ENCODE measurements at regions not wholly inside any gene's neighbourhood (a gene's known extent, or its start where the extent isn't known, plus 50 kb on each side); places are given as distances from the start of the nearest gene placed in this dataset.
"Not testable (repeated sequence)": the region's sequence is repeated elsewhere in the genome, so short reads cannot be mapped to it uniquely, and the experiment has no call there.

- H3K4me1 Mint-ChIP-seq; H4K20me1 ChIP-seq (ENCODE audit: control insufficient read depth, insufficient read depth, insufficient read length); H3K23ac ChIP-seq (ENCODE audit: insufficient read length, low read depth, low read length); H3K4me3 Mint-ChIP-seq; H3K18ac ChIP-seq (ENCODE audit: insufficient read length, low read depth, low read length); DNase-seq; H3K27ac Mint-ChIP-seq; H2BK20ac ChIP-seq (ENCODE audit: low read depth, low read length, poor library complexity, severe bottlenecking); H3K4me1 ChIP-seq (ENCODE audit: insufficient read depth, low read length); H2AK5ac ChIP-seq (ENCODE audit: insufficient read length, low read length); H4K5ac ChIP-seq (ENCODE audit: insufficient read length, low read depth, low read length); H2BK12ac ChIP-seq (ENCODE audit: insufficient read length, low read depth, low read length); H3K27me3 ChIP-seq (ENCODE audit: insufficient read depth, low read length); H2BK120ac ChIP-seq (ENCODE audit: low read depth, low read length, poor library complexity, severe bottlenecking); H2BK15ac ChIP-seq (ENCODE audit: low read depth, low read length); H4K8ac ChIP-seq (replicated peaks; ENCODE audit: insufficient read length, low read depth, low read length); H3K9ac ChIP-seq (ENCODE audit: extremely low read depth, insufficient read length, low read length); H3K79me1 ChIP-seq (ENCODE audit: insufficient read depth, low read depth, low read length, poor library complexity, severe bottlenecking); H2AFZ ChIP-seq (ENCODE audit: low read length); H2BK5ac ChIP-seq (ENCODE audit: insufficient read length, low read length); H3K27me3 Mint-ChIP-seq (ENCODE audit: low read depth); H3K56ac ChIP-seq (ENCODE audit: insufficient read length, low read depth, low read length); H3K79me2 ChIP-seq (ENCODE audit: insufficient read depth, low read length); H3K23me2 ChIP-seq (ENCODE audit: insufficient read length, low read depth, low read length, poor library complexity, severe bottlenecking); H3K27ac ChIP-seq (ENCODE audit: insufficient read length, low read depth, low read length); H3T11ph ChIP-seq (ENCODE audit: low read length); H3K4ac ChIP-seq (ENCODE audit: low read depth, low read length); H3K9me3 ChIP-seq (ENCODE audit: control insufficient read depth, low read depth, low read length); H4K91ac ChIP-seq (ENCODE audit: insufficient read length, low read depth, low read length); H3K14ac ChIP-seq (ENCODE audit: insufficient read depth, low read length); H3K4me2 ChIP-seq (ENCODE audit: insufficient read depth, insufficient read length, low read length): not testable (repeated sequence)
- H3K36me3 Mint-ChIP-seq (ENCODE audit: insufficient read depth in 1 of 3, low read depth in 3 of 3): peaks cover 0 to 13% (median 2%) of the 10 kb centered on the region in 3 experiments; a peak in 3 of 7 replicates
- peaks cover 14 to 16% of the 10 kb centered on the region in 2 experiments; a peak in 4 of 5 replicates for H3K9me3 Mint-ChIP-seq
- no CpG with 5 or more reads among the region's 1 CpG for WGBS (ENCODE audit: extremely low coverage, insufficient read length, low lambda C conversion rate)
Observed at GRCh38 chr13:71183352-71183751, 683.7 kb downstream of the DACH1 start.
